ENCODE measurements at regions not wholly inside any gene's neighbourhood (a gene's known extent, or its start where the extent isn't known, plus 50 kb on each side); places are given as distances from the start of the nearest gene placed in this dataset.

DNA sequence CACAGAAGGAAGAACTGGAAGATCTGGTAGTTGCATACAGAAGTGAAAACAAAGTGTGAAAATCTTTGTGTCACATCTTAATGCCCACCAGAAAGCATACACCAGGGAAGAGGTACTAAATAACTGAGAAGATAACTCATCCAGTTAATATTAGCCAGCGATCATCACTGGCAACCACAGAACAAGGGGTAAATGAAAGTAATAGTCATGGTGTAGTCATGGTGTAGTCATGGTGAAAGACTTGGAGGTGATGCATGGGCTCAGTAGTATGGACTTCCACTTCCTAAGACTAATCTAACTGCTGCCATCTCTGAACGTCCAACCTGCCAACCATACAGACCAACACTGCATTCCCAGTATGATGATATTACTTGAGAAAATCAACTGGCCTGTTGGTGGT lies 481.2 kb upstream of the NR5A2 start:
- H4K20me1 ChIP-seq (ENCODE audit: insufficient read depth, low read length): no peaks in the 10 kb centered on the region
- ATAC-seq (ENCODE audit: insufficient read depth, low read depth) (no peak), DNase-seq (no peak)
- H2AFZ ChIP-seq (ENCODE audit: low read depth, low read length): no peak overlapping the region
- H3K27ac ChIP-seq (ENCODE audit: low read length): no peak overlapping the region
- H3K9me3 ChIP-seq (ENCODE audit: insufficient read depth, low read length, severe bottlenecking): no peaks in the 10 kb centered on the region
- H3K4me3 ChIP-seq (ENCODE audit: low read depth in 1 of 2, low read length in 2 of 2): no peak overlapping the region
- H3K4me2 ChIP-seq (ENCODE audit: insufficient read depth, low read length): no peak overlapping the region
- H3K36me3 ChIP-seq (ENCODE audit: insufficient read depth, low read length): no peaks in the 10 kb centered on the region
- H3K27me3 ChIP-seq (ENCODE audit: insufficient read depth, low read length, poor library complexity): no peaks in the 10 kb centered on the region
- TF ChIP-seq EZH2 (IDR thresholded peaks at IDR 0.05; ENCODE audit: borderline replicate concordance, low read depth, low read length, severe bottlenecking): no peak
- TF ChIP-seq, protein P1, sequence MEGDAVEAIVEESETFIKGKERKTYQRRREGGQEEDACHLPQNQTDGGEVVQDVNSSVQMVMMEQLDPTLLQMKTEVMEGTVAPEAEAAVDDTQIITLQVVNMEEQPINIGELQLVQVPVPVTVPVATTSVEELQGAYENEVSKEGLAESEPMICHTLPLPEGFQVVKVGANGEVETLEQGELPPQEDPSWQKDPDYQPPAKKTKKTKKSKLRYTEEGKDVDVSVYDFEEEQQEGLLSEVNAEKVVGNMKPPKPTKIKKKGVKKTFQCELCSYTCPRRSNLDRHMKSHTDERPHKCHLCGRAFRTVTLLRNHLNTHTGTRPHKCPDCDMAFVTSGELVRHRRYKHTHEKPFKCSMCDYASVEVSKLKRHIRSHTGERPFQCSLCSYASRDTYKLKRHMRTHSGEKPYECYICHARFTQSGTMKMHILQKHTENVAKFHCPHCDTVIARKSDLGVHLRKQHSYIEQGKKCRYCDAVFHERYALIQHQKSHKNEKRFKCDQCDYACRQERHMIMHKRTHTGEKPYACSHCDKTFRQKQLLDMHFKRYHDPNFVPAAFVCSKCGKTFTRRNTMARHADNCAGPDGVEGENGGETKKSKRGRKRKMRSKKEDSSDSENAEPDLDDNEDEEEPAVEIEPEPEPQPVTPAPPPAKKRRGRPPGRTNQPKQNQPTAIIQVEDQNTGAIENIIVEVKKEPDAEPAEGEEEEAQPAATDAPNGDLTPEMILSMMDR (IDR thresholded peaks at IDR 0.05; ENCODE audit: borderline replicate concordance, extremely low read depth, low read length, poor library complexity, severe bottlenecking): no peak
- H3K79me2 ChIP-seq (ENCODE audit: insufficient read depth, low read length): peaks cover 16% of the 10 kb centered on the region
- peaks cover 33% of the 10 kb centered on the region for H3K4me1 ChIP-seq (ENCODE audit: insufficient read depth, low read length)
- no peak overlapping the region for H3K9ac ChIP-seq (ENCODE audit: low read depth, low read length)

- Histone ChIP-seq H3K9ac (ENCODE audit: low read depth, low read length) (no peak overlapping the region), H3K4me3 (ENCODE audit: low read depth in 1 of 2, low read length in 2 of 2) (no peak overlapping the region), H3K9me3 (ENCODE audit: insufficient read depth, low read length, severe bottlenecking) (no peaks in the 10 kb centered on the region), H3K4me1 (ENCODE audit: insufficient read depth, low read length) (peaks cover 40% of the 10 kb centered on the region), H4K20me1 (ENCODE audit: insufficient read depth, low read length) (no peaks in the 10 kb centered on the region), H3K27ac (ENCODE audit: low read length) (peak overlapping the region; percentile 67; the same call in 1 of the 2 replicates), H3K36me3 (ENCODE audit: insufficient read depth, low read length) (no peaks in the 10 kb centered on the region), H3K4me2 (ENCODE audit: insufficient read depth, low read length) (no peak overlapping the region), H3K27me3 (ENCODE audit: insufficient read depth, low read length, poor library complexity) (no peaks in the 10 kb centered on the region), H3K79me2 (ENCODE audit: insufficient read depth, low read length) (peaks cover 26% of the 10 kb centered on the region), H2AFZ (ENCODE audit: low read depth, low read length) (no peak overlapping the region; the same call in 1 of the 2 replicates)
- DNase-seq: no peak
- ATAC-seq (ENCODE audit: insufficient read depth, low read depth): no peak
- TF ChIP-seq, protein P1 (IDR thresholded peaks at IDR 0.05; ENCODE audit: borderline replicate concordance, extremely low read depth, low read length, poor library complexity, severe bottlenecking): no peak
- TF ChIP-seq EZH2 (IDR thresholded peaks at IDR 0.05; ENCODE audit: borderline replicate concordance, low read depth, low read length, severe bottlenecking): no peak
These were observed 478.1 kb upstream of the NR5A2 start for GRCh38 chr1:199549421-199549820.

DNA sequence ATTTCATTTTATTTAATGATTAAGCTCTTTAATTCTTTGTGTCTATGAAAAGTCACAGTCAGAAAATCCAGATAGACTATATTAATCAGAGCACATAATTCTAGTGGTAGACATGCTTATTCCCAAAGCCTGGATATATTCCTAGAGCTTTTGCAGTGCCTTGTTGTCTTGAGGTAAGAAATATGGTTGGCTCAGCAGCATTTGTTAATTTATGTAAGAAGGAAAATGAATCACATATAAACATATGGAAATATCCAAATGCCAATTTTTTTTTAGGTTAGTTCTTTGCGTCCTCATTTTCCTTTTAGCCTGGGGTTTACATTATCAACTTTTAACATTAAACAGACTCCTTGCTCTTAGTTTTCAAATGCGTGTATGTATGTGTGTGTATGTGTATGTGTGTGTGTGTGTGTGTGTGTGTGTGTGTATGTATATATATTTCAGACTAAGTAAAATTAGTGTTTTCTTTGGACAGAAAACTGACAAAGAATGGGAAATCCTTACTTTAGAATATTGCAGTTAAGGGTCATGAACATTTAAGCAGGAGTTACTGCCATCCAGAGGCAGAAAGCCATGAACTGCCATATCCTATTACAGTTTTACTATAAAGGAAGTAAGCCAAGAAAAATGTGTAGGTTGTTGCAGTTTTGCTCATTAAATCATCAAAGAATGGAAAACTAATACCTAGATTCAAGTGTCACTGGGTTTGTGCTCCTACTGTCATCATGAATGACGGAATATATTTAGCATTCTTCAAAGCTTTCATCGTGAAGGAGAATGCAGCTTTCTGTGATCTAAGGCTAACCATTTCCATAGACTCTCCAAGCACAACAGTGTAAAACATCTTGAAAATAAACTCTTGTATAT lies 477.1 kb upstream of the NR5A2 start:
- Histone ChIP-seq H3K9me3 (ENCODE audit: insufficient read depth, low read length, severe bottlenecking) (no peaks in the 10 kb centered on the region), H3K79me2 (ENCODE audit: insufficient read depth, low read length) (peaks cover 26% of the 10 kb centered on the region), H3K4me2 (ENCODE audit: insufficient read depth, low read length) (peak overlapping the region; percentile 23), H3K4me1 (ENCODE audit: insufficient read depth, low read length) (peaks cover 40% of the 10 kb centered on the region), H3K9ac (ENCODE audit: low read depth, low read length) (peak overlapping the region; percentile 14; the same call in 1 of the 2 replicates), H3K27me3 (ENCODE audit: insufficient read depth, low read length, poor library complexity) (no peaks in the 10 kb centered on the region), H3K36me3 (ENCODE audit: insufficient read depth, low read length) (no peaks in the 10 kb centered on the region), H4K20me1 (ENCODE audit: insufficient read depth, low read length) (no peaks in the 10 kb centered on the region), H3K27ac (ENCODE audit: low read length) (peak overlapping the region; percentile 67), H3K4me3 (ENCODE audit: low read depth in 1 of 2, low read length in 2 of 2) (no peak overlapping the region), H2AFZ (ENCODE audit: low read depth, low read length) (peak overlapping the region; percentile 37)
- ATAC-seq (ENCODE audit: insufficient read depth, low read depth) (peak; percentile 81), DNase-seq (peak; percentile 41)
- no peak for TF ChIP-seq EZH2 (IDR thresholded peaks at IDR 0.05; ENCODE audit: borderline replicate concordance, low read depth, low read length, severe bottlenecking)
- TF ChIP-seq, protein P1 (IDR thresholded peaks at IDR 0.05; ENCODE audit: borderline replicate concordance, extremely low read depth, low read length, poor library complexity, severe bottlenecking): peak; percentile 81

All from DND-41 (cell line).